ENCODE measurements at regions not wholly inside any gene's neighbourhood (a gene's known extent, or its start where the extent isn't known, plus 50 kb on each side); places are given as distances from the start of the nearest gene placed in this dataset.

DNA sequence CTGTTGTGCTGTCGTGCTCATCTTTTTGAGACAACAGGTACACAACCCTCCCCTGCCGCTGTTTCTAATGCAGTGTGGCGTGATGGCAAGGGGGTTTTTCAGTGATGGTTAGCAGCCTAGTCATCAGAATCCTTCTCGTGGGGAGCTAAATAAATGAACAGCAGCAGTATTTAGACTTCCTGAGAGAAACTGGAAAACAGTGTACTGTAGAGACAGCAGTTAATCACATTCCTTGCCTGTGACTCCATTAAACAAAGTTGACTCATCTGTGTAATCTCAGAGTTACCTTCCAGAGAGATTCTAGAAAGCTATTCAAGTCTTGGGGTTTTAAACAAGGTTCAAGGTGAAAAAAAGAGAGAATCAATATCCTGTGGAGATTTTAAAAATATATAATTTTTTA lies 1753.2 kb upstream of the PCDH7 start:
- Histone ChIP-seq H3K36me3 (no peaks in the 10 kb centered on the region), H3K4me3 (no peak overlapping the region), H3K27me3 (ENCODE audit: low read depth) (no peaks in the 10 kb centered on the region), H3K4me1 (no peaks in the 10 kb centered on the region), H3K9me3 (replicated peaks) (no peaks in the 10 kb centered on the region), H3K27ac (replicated peaks) (no peak overlapping the region)
- intact Hi-C loops (cut with micrococcal nuclease): no loop called here
- TF ChIP-seq, protein P1, sequence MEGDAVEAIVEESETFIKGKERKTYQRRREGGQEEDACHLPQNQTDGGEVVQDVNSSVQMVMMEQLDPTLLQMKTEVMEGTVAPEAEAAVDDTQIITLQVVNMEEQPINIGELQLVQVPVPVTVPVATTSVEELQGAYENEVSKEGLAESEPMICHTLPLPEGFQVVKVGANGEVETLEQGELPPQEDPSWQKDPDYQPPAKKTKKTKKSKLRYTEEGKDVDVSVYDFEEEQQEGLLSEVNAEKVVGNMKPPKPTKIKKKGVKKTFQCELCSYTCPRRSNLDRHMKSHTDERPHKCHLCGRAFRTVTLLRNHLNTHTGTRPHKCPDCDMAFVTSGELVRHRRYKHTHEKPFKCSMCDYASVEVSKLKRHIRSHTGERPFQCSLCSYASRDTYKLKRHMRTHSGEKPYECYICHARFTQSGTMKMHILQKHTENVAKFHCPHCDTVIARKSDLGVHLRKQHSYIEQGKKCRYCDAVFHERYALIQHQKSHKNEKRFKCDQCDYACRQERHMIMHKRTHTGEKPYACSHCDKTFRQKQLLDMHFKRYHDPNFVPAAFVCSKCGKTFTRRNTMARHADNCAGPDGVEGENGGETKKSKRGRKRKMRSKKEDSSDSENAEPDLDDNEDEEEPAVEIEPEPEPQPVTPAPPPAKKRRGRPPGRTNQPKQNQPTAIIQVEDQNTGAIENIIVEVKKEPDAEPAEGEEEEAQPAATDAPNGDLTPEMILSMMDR (IDR thresholded peaks at IDR 0.05; ENCODE audit: borderline replicate concordance): no peak
- no peak for DNase-seq

DNA sequence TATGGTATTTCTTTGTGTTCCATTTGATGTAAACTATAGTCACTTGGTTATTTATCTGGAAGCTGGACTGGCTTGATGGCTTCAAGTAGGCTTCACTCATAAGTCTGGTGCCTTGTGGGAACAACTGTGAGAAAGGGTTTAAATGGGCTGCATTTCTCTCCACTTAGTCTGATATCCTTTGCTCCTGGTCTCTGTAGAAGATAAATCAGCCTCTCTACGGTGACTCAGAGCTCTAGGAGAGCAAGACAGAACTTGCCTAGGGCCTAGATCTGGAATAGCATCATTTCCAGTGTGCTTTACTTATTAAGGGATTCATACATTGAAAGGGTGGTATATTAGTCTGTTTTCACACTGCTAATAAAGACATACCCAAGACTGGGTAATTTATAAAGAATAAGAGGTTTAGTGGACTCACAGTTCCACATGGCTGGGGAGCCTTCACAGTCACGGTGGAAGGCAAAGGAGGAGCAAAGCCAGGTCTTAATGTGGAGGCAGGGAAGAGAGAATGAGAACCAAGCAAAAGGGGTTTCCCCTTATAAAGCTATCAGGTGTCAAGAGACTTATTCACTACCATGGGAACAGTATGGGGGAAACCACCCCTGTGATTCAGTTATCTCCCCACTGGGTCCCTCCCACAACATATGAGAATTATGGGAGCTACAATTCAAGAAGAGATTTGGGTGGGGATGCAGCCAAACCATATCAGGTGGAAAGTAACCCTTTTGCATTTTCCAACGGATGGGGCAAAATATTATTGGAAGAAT lies 1746.4 kb upstream of the PCDH7 start:
- H3K27me3 ChIP-seq (ENCODE audit: low read depth): no peaks in the 10 kb centered on the region
- H3K27ac ChIP-seq (replicated peaks): no peak overlapping the region
- no peaks in the 10 kb centered on the region for H3K36me3 ChIP-seq
- TF ChIP-seq, protein P1 (IDR thresholded peaks at IDR 0.05; ENCODE audit: borderline replicate concordance): no peak
- H3K9me3 ChIP-seq (replicated peaks): no peaks in the 10 kb centered on the region
- DNase-seq: no peak
- H3K4me1 ChIP-seq: no peaks in the 10 kb centered on the region
- intact Hi-C loops (cut with micrococcal nuclease): no loop called here
- no peak overlapping the region for H3K4me3 ChIP-seq

DNA sequence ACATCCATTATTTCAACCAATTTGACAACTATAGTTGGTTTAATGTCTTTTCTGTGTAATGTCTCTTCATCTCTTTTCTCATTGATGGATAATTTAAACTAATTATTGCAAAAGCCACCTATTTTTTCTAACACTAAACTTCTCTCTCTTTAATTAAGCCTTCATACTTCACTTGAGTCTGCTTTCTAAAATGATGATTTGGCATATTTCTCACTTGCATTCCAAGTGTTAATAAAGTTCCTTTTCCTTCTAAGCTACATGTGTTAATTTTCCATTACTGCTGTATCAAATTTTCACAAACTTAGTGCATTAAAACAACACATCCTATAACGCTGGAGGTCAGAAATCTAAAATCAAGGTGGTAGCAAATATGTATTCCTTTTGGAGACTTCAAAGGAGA lies 1743.8 kb upstream of the PCDH7 start:
- intact Hi-C loops (cut with micrococcal nuclease): no loop called here
- H3K27me3 ChIP-seq (ENCODE audit: low read depth): no peaks in the 10 kb centered on the region
- H3K9me3 ChIP-seq (replicated peaks): no peaks in the 10 kb centered on the region
- no peaks in the 10 kb centered on the region for H3K4me1 ChIP-seq
- DNase-seq: no peak
- no peak overlapping the region for H3K27ac ChIP-seq (replicated peaks)
- H3K36me3 ChIP-seq: no peaks in the 10 kb centered on the region
- H3K4me3 ChIP-seq: no peak overlapping the region
- TF ChIP-seq, protein P1 (IDR thresholded peaks at IDR 0.05; ENCODE audit: borderline replicate concordance): no peak

DNA sequence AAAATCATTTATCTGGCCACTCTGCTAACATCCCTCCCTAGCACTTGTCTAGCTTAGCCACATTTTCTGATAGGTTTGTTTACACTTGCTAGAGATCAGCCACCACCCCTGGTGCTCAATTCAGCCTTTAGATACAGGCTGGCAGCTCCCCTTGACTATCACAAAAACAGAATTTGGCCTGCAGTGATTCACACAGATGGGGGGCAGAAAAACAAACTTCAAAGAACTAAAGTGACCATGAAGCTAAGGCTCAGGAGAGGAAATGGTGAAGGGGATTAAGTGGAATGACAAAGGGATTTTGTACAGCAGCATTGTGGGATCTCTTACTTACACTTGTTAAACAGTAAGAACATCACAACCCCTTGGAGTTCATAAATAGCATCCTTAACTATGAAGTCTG lies 1718.0 kb upstream of the PCDH7 start:
- Histone ChIP-seq H3K27me3 (ENCODE audit: low read depth) (no peaks in the 10 kb centered on the region), H3K9me3 (replicated peaks) (peaks cover 14% of the 10 kb centered on the region), H3K36me3 (no peaks in the 10 kb centered on the region), H3K27ac (replicated peaks) (no peak overlapping the region), H3K4me3 (no peak overlapping the region), H3K4me1 (no peaks in the 10 kb centered on the region)
- TF ChIP-seq, protein P1 (IDR thresholded peaks at IDR 0.05; ENCODE audit: borderline replicate concordance): no peak
- intact Hi-C loops (cut with micrococcal nuclease): no loop called here
- DNase-seq: no peak

DNA sequence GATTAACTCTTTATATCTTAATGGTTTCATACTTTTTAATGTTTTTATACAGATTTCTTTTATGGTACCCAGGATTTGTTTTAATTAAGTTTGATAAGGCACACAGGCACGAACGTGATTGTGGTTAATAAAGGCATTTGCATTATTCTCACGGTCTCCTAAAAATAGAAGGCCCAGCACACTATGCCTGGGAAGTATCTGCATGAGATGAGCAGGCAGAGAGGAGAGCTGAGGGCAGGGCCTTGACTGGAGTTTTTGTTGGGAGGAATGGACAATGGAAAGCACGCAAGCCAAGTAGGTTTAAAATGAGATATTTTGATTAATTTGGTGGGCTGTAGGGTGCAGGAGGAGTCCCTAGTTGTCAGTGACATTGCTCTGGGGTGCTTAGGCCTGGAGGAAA lies 1714.3 kb upstream of the PCDH7 start:
- intact Hi-C loops (cut with micrococcal nuclease): no loop called here
- no peaks in the 10 kb centered on the region for H3K4me1 ChIP-seq
- H3K27ac ChIP-seq (replicated peaks): no peak overlapping the region
- TF ChIP-seq, protein P1 (IDR thresholded peaks at IDR 0.05; ENCODE audit: borderline replicate concordance): no peak
- no peaks in the 10 kb centered on the region for H3K36me3 ChIP-seq
- no peak for DNase-seq
- H3K27me3 ChIP-seq (ENCODE audit: low read depth): no peaks in the 10 kb centered on the region
- H3K4me3 ChIP-seq: no peak overlapping the region
- no peaks in the 10 kb centered on the region for H3K9me3 ChIP-seq (replicated peaks)
